ENCODE measurements at regions not wholly inside any gene's neighbourhood (a gene's known extent, or its start where the extent isn't known, plus 50 kb on each side); places are given as distances from the start of the nearest gene placed in this dataset.

DNA sequence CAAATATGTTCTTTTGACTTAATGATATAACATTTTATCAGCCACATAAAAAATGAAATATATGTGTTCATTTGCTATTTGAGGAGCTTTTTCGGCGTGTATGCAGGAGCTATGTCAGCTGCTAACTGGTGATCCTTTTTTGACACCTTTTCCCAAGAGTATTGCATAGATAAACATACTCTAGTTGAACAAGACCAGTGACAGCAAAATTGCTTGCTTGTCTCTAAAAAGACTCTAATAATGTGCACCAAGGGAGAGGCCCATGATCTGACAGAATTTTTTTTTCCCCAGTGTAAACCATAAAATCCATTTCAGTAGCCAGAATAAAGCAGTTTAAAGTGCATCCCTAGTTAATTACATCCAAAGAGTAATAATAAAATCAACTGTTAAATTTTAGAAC, 103.6 kb upstream of the BARHL2 start:
- ChIA-PET POLR2A (no interaction called here), CTCF (no interaction called here)
- FAIRE-seq: no peak
- no peak overlapping the region for H3K4me2 ChIP-seq (ENCODE audit: insufficient read depth, low read length)
- H3K27me3 ChIP-seq (ENCODE audit: control insufficient read depth in 2 of 2, insufficient read depth in 2 of 2, low read length in 2 of 2): no peaks in the 10 kb centered on the region
- intact Hi-C loops (cut with micrococcal nuclease): no loop called here
- H3K9me1 ChIP-seq (replicated peaks; ENCODE audit: control insufficient read depth, extremely low read depth, insufficient read depth, low read length): no peaks in the 10 kb centered on the region
- no peaks in the 10 kb centered on the region for H3K4me1 ChIP-seq (ENCODE audit: control insufficient read depth, extremely low read depth, insufficient read depth, low read length)
- H4K20me1 ChIP-seq (replicated peaks; ENCODE audit: control insufficient read depth, extremely low read depth, insufficient read depth, low read length): no peaks in the 10 kb centered on the region
- no peak overlapping the region for H2AFZ ChIP-seq (ENCODE audit: low read depth, low read length)
- TF ChIP-seq POLR2AphosphoS5 (IDR thresholded peaks at IDR 0.05; ENCODE audit: insufficient read depth, low read depth, low read length): no peak
- no peak for TF ChIP-seq MYC (IDR thresholded peaks at IDR 0.05; ENCODE audit: low read depth, low read length)
- no peak for TF ChIP-seq JUN (IDR thresholded peaks at IDR 0.05; ENCODE audit: borderline replicate concordance, insufficient read depth, insufficient read length, low read depth)
- TF ChIP-seq POLR2A (IDR thresholded peaks at IDR 0.05; ENCODE audit: low read depth, low read length): no peak
- TF ChIP-seq EZH2 (IDR thresholded peaks at IDR 0.05; ENCODE audit: borderline replicate concordance, low read depth, low read length, severe bottlenecking): no peak
- TF ChIP-seq, protein P1, sequence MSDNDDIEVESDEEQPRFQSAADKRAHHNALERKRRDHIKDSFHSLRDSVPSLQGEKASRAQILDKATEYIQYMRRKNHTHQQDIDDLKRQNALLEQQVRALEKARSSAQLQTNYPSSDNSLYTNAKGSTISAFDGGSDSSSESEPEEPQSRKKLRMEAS (IDR thresholded peaks at IDR 0.05; ENCODE audit: insufficient read depth, insufficient read length): no peak
- no peak for TF ChIP-seq GATA2 (IDR thresholded peaks at IDR 0.05; ENCODE audit: insufficient read depth, insufficient read length, low read depth, low read length)
- TF ChIP-seq FOS (IDR thresholded peaks at IDR 0.05; ENCODE audit: borderline replicate concordance, insufficient read depth, low read length): no peak
- TF ChIP-seq, protein P2, sequence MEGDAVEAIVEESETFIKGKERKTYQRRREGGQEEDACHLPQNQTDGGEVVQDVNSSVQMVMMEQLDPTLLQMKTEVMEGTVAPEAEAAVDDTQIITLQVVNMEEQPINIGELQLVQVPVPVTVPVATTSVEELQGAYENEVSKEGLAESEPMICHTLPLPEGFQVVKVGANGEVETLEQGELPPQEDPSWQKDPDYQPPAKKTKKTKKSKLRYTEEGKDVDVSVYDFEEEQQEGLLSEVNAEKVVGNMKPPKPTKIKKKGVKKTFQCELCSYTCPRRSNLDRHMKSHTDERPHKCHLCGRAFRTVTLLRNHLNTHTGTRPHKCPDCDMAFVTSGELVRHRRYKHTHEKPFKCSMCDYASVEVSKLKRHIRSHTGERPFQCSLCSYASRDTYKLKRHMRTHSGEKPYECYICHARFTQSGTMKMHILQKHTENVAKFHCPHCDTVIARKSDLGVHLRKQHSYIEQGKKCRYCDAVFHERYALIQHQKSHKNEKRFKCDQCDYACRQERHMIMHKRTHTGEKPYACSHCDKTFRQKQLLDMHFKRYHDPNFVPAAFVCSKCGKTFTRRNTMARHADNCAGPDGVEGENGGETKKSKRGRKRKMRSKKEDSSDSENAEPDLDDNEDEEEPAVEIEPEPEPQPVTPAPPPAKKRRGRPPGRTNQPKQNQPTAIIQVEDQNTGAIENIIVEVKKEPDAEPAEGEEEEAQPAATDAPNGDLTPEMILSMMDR (IDR thresholded peaks at IDR 0.05; ENCODE audit: extremely low read depth in 1 of 2, insufficient read depth in 1 of 2, low read depth in 1 of 2, low read length in 2 of 2): no peak
- no peak overlapping the region for H3K9ac ChIP-seq (replicated peaks; ENCODE audit: extremely low read depth, insufficient read depth, low read length)
- H3K79me2 ChIP-seq (ENCODE audit: control insufficient read depth, insufficient read depth, low read length): no peaks in the 10 kb centered on the region
- dilution Hi-C loops (cut with MboI; ENCODE audit: extremely low pct_ligation_motif_present, low sequenced_read_pairs): no loop called here
- BruUV-seq (replicated peaks): no TSS peak
- H3K9me3 ChIP-seq (replicated peaks; ENCODE audit: control insufficient read depth, insufficient read depth, low read length): no peaks in the 10 kb centered on the region
- DNase-seq (ENCODE audit: low read depth, low spot score): no peak
- H3K4me3 ChIP-seq (replicated peaks in 1 of 3; ENCODE audit: insufficient read depth in 1 of 3, low read depth in 1 of 3, low read length in 3 of 3): no peak overlapping the region
- H3K27ac ChIP-seq (ENCODE audit: insufficient read depth, low read depth, low read length): no peak overlapping the region
- H3K36me3 ChIP-seq (ENCODE audit: control insufficient read depth in 2 of 2, extremely low read depth in 1 of 2, insufficient read depth in 2 of 2, low read length in 2 of 2): no peaks in the 10 kb centered on the region
